Mucosa of stomach (tissue), 1 donor: ENCODE measurements at regions not wholly inside any gene's neighbourhood (a gene's known extent, or its start where the extent isn't known, plus 50 kb on each side); places are given as distances from the start of the nearest gene placed in this dataset.
"Not testable (repeated sequence)": the region's sequence is repeated elsewhere in the genome, so short reads cannot be mapped to it uniquely, and the experiment has no call there.

ENCODE experiments used
- H3K27me3 ChIP-seq: one replicate; pipeline ENCODE4 v1.7.0; 2013; ENCODE audit warnings: mild to moderate bottlenecking, low read length; ENCODE audit not compliant: control insufficient read depth, insufficient read depth
- H3K36me3 ChIP-seq: one replicate; pipeline ENCODE4 v1.7.0; 2013; ENCODE audit warnings: low read length; ENCODE audit not compliant: control insufficient read depth, insufficient read depth
- H3K4me1 ChIP-seq: one replicate; pipeline ENCODE4 v1.7.0; 2013; ENCODE audit warnings: mild to moderate bottlenecking, low read length; ENCODE audit not compliant: control insufficient read depth, insufficient read depth
- H3K4me3 ChIP-seq: one replicate; pipeline ENCODE4 v1.7.0; 2013; ENCODE audit warnings: low read length
- H3K9ac ChIP-seq: one replicate; pipeline ENCODE4 v1.7.0; 2013; ENCODE audit warnings: mild to moderate bottlenecking, low read length, moderate library complexity
- H3K9me3 ChIP-seq: one replicate; pipeline ENCODE4 v1.7.0; 2013; ENCODE audit warnings: mild to moderate bottlenecking, low read length, moderate library complexity; ENCODE audit not compliant: control insufficient read depth
- donor health status: Pancreatic carcinoma.

DNA sequence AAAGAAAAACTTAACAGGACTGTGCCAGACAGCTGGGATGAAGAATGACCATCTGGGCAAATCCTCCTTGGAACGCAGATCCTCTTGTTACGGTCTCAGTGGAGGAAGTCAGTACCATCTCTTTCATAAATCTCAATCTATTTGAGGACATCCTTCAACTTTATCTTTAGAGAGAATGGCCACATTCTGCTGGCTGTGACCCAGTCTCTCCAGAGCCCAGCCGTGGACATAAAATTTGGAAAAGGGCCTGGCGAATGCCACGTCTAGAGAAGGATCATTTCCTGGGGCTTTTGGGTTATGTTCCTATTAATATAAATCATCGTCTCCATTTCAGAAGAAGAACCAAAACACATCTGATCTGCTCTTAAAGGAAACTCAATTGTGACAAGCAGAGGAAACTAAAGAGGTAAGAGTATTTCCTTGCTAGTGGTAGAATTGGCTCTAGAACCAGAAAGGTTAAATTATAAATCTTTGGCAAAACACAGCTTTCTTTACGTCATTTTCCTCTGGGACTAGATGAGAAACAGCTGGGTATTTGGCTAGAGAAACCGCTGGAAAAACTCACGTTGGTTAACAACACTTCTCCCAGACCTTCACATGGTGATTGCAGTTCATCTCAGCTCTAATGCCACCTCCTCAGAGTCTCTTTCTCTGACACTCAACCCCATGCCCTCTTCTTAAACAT is 164.7 kb downstream of the CHIC2 start:
- Histone ChIP-seq H3K27me3 (peaks cover 8% of the 10 kb centered on the region), H3K9me3 (no peaks in the 10 kb centered on the region), H3K4me3 (no peak overlapping the region), H3K9ac (no peak overlapping the region), H3K4me1 (no peaks in the 10 kb centered on the region), H3K36me3 (no peaks in the 10 kb centered on the region)

DNA sequence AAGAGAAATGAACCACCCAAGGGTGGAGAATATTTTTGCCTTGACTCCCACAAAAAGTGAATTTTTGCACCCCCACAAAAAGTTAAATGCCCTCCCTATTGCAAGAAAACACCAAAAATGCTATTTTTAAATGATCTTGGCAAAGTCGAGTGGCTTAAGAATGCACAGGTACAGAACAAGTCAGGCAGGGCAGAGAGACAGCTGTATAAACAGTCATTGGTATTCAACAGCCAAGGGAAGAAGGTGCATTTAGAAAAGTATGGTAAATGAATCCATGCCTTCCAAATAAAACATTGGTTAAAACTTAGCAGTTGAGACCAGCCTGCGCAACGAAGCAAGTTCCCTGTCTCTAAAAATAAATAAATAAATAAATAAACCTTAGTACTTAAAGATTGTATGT is 169.3 kb downstream of the CHIC2 start:
- H3K9me3 ChIP-seq, result no peaks in the 10 kb centered on the region
- H3K36me3 ChIP-seq, result no peaks in the 10 kb centered on the region
- H3K27me3 ChIP-seq, result no peaks in the 10 kb centered on the region
- no peaks in the 10 kb centered on the region for H3K4me1 ChIP-seq
- no peak overlapping the region for H3K9ac ChIP-seq
- no peak overlapping the region for H3K4me3 ChIP-seq

DNA sequence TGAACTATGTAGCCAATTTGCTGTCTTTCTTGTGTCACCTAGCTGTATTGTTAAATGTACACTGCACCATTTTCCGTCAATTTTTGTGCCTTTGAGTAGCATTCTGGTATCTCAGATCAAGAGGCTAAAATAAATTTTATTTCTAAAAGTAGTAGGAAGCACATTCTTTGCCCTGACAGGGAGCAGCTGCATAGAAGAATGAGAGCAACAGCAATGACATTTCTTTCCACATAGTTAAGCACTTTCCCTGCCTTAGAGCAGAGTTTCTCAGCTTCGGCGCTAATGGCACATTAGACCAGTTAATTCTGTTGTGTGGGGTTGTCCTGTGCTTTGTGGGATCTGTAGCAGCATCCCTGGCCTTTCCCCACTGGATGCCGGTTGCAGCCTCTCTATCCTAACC is 173.9 kb downstream of the CHIC2 start:
- no peak overlapping the region for H3K9ac ChIP-seq
- peaks cover 2% of the 10 kb centered on the region for H3K27me3 ChIP-seq
- no peaks in the 10 kb centered on the region for H3K36me3 ChIP-seq
- no peak overlapping the region for H3K4me3 ChIP-seq
- H3K4me1 ChIP-seq, result no peaks in the 10 kb centered on the region
- H3K9me3 ChIP-seq, result no peaks in the 10 kb centered on the region

DNA sequence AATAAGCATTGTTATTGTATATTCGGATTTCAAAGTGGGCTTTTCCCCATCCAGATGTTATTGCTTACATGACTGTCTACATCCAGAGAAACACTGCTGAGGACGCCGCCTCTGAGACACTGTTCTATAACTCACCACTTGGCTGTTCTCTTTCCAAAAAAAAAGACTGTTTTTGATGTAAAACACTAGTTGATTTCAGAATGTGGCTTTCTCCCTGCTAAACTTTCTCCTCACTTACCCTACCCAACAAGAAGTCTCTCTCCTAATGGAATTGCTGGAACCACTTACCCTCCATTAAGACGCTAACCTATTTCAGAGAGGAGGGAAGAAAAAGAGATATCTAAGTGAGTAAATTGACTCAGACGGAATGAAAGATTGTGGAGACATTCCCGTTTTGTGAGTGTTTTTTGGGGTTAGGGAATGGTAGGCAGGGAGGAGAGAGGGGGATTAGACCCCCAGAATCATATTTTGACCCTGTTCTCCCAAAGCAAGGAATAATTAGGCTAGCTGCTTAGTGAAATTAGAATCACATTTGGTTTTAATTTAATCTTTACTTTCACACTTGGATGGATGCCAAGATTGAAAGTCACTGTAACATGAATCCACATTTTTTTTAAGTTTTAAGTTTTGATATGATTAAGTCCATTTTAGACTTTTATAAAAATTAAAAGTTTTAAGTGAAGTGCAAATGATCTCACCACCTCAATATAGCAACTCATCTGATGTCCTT is 174.9 kb downstream of the CHIC2 start:
- Histone ChIP-seq H3K4me1 (no peaks in the 10 kb centered on the region), H3K9ac (no peak overlapping the region), H3K4me3 (no peak overlapping the region), H3K36me3 (no peaks in the 10 kb centered on the region), H3K9me3 (no peaks in the 10 kb centered on the region), H3K27me3 (peaks cover 3% of the 10 kb centered on the region)

DNA sequence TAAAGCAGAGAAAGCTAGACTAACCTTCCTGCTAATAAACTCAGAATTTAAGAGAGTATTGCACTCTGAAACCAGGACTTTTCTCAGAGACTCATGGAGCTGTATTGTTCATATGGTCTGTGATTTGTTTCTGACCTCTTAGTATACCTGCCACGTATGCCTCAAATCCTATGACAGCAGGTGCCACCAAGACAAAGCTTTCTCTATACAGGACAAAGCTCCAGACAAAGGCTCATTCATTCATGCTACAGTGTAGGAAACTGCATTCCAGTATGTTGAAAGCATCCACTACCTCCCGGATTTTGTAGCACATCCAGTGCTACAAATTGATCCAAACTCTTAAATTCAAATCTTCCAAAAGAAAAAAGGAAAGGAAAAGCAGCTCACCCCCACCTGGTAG is 178.3 kb downstream of the CHIC2 start:
- no peaks in the 10 kb centered on the region for H3K36me3 ChIP-seq
- H3K9me3 ChIP-seq, result no peaks in the 10 kb centered on the region
- H3K4me1 ChIP-seq, result no peaks in the 10 kb centered on the region
- H3K4me3 ChIP-seq, result no peak overlapping the region
- H3K9ac ChIP-seq, result no peak overlapping the region
- H3K27me3 ChIP-seq, result peaks cover 3% of the 10 kb centered on the region

DNA sequence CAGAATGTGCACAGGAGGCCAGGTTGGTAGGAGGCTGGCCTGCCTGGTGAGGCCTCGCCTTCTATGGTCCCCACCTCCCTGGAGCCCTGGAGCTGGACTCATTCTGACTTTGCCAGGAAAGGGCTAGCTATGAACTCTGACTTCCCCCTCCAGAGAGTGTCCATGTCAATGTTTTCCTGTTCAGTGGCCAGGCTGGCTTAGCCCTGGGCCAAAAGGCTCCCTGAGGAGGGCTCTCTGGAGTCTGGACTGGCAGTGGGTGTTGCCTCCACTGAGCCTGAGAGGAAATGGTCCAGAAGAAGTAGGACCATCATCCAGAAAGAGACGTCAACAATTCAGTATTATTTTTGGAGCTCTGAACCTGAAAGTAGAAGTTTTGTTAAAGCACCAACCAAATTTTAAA is 178.7 kb downstream of the CHIC2 start:
- Histone ChIP-seq H3K4me3 (no peak overlapping the region), H3K4me1 (no peaks in the 10 kb centered on the region), H3K9me3 (no peaks in the 10 kb centered on the region), H3K27me3 (peaks cover 3% of the 10 kb centered on the region), H3K36me3 (no peaks in the 10 kb centered on the region), H3K9ac (no peak overlapping the region)

DNA sequence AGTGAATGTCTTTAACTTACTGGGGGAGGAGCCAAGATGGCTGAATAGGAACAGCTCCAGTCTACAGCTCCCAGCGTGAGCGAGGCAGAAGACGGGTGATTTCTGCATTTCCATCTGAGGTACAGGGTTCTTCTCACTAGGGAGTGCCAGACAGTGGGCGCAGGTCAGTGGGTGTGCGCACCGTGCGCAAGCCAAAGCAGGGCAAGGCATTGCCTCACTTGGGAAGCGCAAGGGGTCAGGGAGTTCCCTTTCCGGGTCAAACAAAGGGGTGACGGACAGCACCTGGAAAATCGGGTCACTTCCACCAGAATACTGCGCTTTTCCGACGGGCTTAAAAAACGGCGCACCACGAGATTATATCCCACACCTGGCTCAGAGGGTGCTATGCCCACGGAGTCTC is 187.3 kb downstream of the CHIC2 start:
- not testable (repeated sequence) for H3K9me3 ChIP-seq, H3K9ac ChIP-seq, H3K36me3 ChIP-seq, H3K4me3 ChIP-seq, H3K27me3 ChIP-seq, H3K4me1 ChIP-seq

DNA sequence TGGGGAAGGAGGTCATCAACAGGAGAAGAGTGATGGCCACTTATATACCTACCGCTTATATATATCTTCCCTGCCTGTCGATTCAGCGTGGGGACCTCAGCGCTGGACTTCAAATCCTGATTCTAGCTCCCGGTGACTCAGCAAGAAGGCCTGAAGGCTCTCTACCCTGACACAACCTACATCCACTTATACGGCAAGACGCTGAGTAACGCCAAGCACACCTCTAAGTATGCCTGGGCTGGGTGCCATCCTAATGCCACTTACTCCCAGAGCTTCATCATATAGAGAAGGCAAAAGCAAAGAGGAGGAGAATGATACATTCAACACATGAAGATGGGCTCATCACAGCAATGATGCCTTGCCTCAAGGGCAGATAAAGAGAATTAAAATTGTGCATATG is 198.3 kb downstream of the CHIC2 start:
- Histone ChIP-seq H3K4me3 (no peak overlapping the region), H3K27me3 (no peaks in the 10 kb centered on the region), H3K9ac (no peak overlapping the region), H3K9me3 (no peaks in the 10 kb centered on the region), H3K36me3 (no peaks in the 10 kb centered on the region), H3K4me1 (no peaks in the 10 kb centered on the region)

DNA sequence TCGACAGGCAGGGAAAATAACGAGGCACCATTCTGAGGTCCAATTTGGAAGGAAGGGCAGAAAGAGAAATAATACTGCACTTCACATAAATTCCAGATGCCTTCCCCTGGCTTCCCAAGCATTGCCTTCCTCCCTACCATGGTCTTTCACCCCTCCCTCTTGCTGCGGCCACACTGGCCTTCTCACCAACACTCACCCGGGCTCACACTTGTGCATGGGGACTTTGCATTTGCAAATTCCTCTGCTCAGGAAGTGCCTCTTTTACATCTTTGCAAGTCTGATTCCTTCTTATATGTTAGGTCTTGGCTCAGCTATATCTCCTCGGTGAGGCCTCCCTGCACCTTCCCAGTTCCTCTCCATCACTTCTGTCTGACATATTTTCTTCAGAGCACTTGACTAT is 199.4 kb downstream of the CHIC2 start:
- no peak overlapping the region for H3K9ac ChIP-seq
- H3K4me3 ChIP-seq, result no peak overlapping the region
- no peaks in the 10 kb centered on the region for H3K36me3 ChIP-seq
- H3K4me1 ChIP-seq, result no peaks in the 10 kb centered on the region
- H3K9me3 ChIP-seq, result no peaks in the 10 kb centered on the region
- H3K27me3 ChIP-seq, result no peaks in the 10 kb centered on the region

DNA sequence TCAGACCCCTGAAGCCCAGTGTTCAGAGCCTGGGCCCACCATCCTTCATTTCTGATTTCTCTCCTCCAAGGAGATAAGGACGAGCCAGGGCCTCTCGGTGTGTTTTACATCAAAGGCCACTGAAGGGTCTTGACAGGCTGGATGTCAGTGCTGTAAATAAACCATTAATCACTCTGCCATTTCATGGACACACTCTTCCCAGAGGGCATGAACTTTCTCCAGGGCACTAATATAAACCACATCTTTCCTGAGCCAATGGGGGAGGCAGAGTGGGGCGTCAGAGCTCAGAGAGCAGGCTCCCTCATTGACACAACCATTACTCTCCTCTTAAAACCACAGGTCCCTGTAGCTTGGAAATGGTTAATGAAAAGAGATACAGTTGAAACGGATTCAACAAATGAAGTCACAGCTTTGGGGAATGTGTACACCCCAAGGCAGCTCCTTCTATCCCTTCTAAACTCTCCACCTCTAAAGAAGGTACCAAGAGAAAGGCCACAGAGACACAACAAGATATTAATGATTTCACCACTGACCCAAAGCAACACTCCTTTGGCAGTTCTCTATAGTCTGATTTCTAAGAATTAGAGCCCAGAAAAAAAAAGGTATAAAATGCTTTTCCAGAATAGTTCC is 200.6 kb downstream of the CHIC2 start:
- H3K9ac ChIP-seq, result no peak overlapping the region

DNA sequence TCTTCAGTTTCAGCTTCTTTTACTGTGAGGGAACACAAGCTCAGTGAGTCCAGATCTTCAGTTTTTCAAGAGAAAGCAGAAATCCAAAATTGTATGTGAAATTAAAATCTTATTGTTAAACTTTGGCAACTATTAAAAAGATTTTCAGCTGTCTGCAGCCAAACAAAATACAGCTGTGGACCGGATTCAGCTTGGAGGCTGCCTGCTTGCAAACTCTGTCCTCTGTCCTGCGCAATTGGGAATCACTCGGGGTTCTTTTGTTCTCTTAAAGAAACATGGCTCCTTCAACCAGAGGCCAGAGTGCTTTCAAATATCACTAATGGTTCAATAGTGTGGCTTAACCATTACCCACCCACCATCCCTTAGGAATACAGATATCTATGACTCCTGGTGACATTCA is 201.2 kb downstream of the CHIC2 start:
- Histone ChIP-seq H3K4me3 (no peak overlapping the region), H3K27me3 (no peaks in the 10 kb centered on the region), H3K9me3 (no peaks in the 10 kb centered on the region), H3K36me3 (no peaks in the 10 kb centered on the region), H3K4me1 (no peaks in the 10 kb centered on the region), H3K9ac (no peak overlapping the region)

More for the DNA sequence above, 200.6 kb downstream of the CHIC2 start:
- Histone ChIP-seq H3K9me3 (no peaks in the 10 kb centered on the region), H3K4me1 (no peaks in the 10 kb centered on the region), H3K4me3 (no peak overlapping the region), H3K36me3 (no peaks in the 10 kb centered on the region), H3K27me3 (no peaks in the 10 kb centered on the region)

DNA sequence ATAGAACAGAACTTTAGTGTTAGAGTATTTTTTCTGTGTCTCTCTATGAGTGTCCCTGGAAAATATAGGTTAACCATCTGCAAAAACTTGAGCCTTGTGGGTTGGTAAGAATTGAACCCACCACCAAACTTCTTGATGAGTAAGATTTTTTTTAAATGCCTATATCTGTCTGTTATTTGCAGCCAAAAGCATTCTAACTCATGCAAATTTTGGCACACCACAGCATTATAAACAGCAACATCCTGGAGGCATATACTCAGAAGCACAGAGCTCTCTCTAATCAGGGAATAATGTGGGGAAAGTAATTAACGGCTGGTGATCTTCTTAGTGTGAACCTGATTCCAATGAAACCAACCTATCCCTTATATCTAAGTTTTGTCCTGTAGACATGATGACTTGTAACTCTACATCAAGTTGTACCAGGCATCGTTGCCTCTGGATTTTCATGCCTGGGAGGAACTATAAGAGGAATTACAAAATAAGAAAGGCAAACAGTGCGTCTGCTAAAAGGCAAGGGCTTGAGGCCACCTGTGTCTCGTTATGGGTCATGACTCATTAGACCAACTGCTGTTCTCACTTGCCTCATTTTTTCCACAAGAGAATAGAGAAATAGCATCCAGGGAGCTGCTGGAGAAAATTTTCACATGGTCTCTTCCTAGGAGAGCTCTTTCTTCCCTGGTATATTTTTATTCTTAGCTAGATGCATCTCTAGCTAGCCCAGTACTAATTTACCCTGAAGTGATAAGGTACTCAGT is 202.4 kb downstream of the CHIC2 start:
- Histone ChIP-seq H3K4me3 (no peak overlapping the region), H3K9me3 (no peaks in the 10 kb centered on the region), H3K36me3 (no peaks in the 10 kb centered on the region), H3K9ac (no peak overlapping the region), H3K4me1 (no peaks in the 10 kb centered on the region), H3K27me3 (no peaks in the 10 kb centered on the region)
